ENCODE measurements at regions not wholly inside any gene's neighbourhood (a gene's known extent, or its start where the extent isn't known, plus 50 kb on each side); places are given as distances from the start of the nearest gene placed in this dataset.

- H3K9me3 ChIP-seq: no peaks in the 10 kb centered on the region
- no peak for ATAC-seq
- H3K27me3 ChIP-seq: no peaks in the 10 kb centered on the region
- TF ChIP-seq CTCF (IDR thresholded peaks at IDR 0.05): no peak
- H3K4me3 ChIP-seq: no peak overlapping the region
- no peaks in the 10 kb centered on the region for H3K36me3 ChIP-seq
- H3K27ac ChIP-seq: no peak overlapping the region
- no peak for DNase-seq
- H3K4me1 ChIP-seq: no peaks in the 10 kb centered on the region
- intact Hi-C loops (cut with DNase I): no loop called here
These were observed 130.8 kb downstream of the PHLDA1 start for GRCh38 chr12:75900781-75901254.

- intact Hi-C loops (cut with DNase I): no loop called here
- no peaks in the 10 kb centered on the region for H3K4me1 ChIP-seq
- no peak for ATAC-seq
- no peaks in the 10 kb centered on the region for H3K27me3 ChIP-seq
- no peaks in the 10 kb centered on the region for H3K36me3 ChIP-seq
- no peaks in the 10 kb centered on the region for H3K9me3 ChIP-seq
- H3K4me3 ChIP-seq: no peak overlapping the region
- no peak for DNase-seq
- no peak for TF ChIP-seq CTCF (IDR thresholded peaks at IDR 0.05)
- no peak overlapping the region for H3K27ac ChIP-seq
These were observed 131.3 kb downstream of the PHLDA1 start for GRCh38 chr12:75900226-75900625.

- Histone ChIP-seq H3K27ac (no peak overlapping the region), H3K27me3 (no peaks in the 10 kb centered on the region), H3K4me1 (no peaks in the 10 kb centered on the region), H3K36me3 (no peaks in the 10 kb centered on the region), H3K4me3 (no peak overlapping the region), H3K9me3 (no peaks in the 10 kb centered on the region)
- TF ChIP-seq CTCF (IDR thresholded peaks at IDR 0.05): no peak
- intact Hi-C loops (cut with DNase I): no loop called here
- DNase-seq (no peak), ATAC-seq (no peak)
These were observed 136.4 kb downstream of the PHLDA1 start for GRCh38 chr12:75894965-75895754.

- no peak for DNase-seq
- Histone ChIP-seq H3K9me3 (no peaks in the 10 kb centered on the region), H3K27ac (no peak overlapping the region), H3K36me3 (no peaks in the 10 kb centered on the region), H3K27me3 (no peaks in the 10 kb centered on the region), H3K4me3 (no peak overlapping the region), H3K4me1 (no peaks in the 10 kb centered on the region)
- ATAC-seq: no peak
- intact Hi-C loops (cut with DNase I): no loop called here
- no peak for TF ChIP-seq CTCF (IDR thresholded peaks at IDR 0.05)
These were observed 137.8 kb downstream of the PHLDA1 start for GRCh38 chr12:75893765-75894164.

- no peaks in the 10 kb centered on the region for H3K9me3 ChIP-seq
- H3K27ac ChIP-seq: no peak overlapping the region
- no peaks in the 10 kb centered on the region for H3K27me3 ChIP-seq
- TF ChIP-seq CTCF (IDR thresholded peaks at IDR 0.05): no peak
- ATAC-seq (no peak), DNase-seq (no peak)
- no peak overlapping the region for H3K4me3 ChIP-seq
- H3K4me1 ChIP-seq: no peaks in the 10 kb centered on the region
- intact Hi-C loops (cut with DNase I): no loop called here
- no peaks in the 10 kb centered on the region for H3K36me3 ChIP-seq
These were observed 138.7 kb downstream of the PHLDA1 start for GRCh38 chr12:75892731-75893408.

Data from left lung (tissue), 4 donors.